ENCODE measurements at regions not wholly inside any gene's neighbourhood (a gene's known extent, or its start where the extent isn't known, plus 50 kb on each side); places are given as distances from the start of the nearest gene placed in this dataset.

DNA sequence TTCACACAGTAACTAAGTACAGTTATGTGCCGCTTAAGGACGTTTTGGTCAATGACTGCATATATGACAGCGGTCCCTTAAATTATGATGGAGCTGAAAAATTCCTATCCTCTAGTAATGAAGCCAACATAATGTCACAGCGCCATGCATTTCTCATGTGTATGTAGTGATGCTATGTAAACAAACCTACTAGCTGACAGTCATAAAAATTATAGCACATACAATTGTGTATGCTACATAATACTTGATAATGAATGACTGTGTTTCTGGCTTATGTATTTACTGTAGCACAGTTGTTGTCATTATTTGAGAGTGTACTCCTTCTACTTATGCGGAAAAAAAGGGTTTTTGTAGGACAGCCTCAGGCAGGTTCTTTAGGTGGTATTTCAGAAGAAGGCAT lies 99.7 kb downstream of the DACT1 start (continued):
- no peak for TF ChIP-seq EZH2phosphoT487 (IDR thresholded peaks at IDR 0.05; ENCODE audit: borderline replicate concordance, low read depth)
- no peak for TF ChIP-seq GABPA (IDR thresholded peaks at IDR 0.05; ENCODE audit: low read depth)
- TF ChIP-seq RCOR1 (IDR thresholded peaks at IDR 0.05; ENCODE audit: low read length): no peak
- no peak for TF ChIP-seq POLR2AphosphoS5 (IDR thresholded peaks at IDR 0.05; ENCODE audit: low read depth, low read length)

DNA sequence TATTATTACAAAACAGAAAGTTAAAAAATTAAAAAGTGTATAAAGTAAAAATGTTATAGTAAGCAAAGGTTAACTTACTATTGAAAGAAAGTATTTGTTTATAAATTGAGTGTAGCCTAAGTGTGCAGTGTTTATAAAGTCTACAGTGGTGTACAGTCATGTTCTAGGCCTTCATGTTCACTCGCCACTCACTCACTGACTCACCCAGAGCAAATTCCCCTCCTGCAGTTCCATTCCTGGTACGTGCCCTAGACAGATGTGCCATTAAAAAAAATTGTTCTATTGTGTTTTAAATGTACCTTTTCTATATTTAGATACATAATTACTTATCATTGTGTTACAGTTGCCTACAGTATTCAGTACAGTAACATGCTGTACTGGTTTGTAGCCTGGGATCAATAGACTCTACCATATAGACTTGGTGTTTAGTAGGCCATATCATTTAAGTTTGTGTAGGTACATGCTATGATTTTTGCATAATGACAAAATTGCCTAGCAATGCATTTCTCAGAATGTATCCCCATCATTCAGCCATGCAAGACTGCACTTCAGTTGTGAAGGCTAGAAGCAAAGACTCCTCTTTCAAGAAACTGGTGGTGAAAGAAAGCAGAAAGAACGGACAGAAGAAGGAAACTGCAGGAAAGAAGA lies 100.6 kb downstream of the DACT1 start:
- Histone ChIP-seq H4K20me1 (ENCODE audit: insufficient read depth) (no peaks in the 10 kb centered on the region), H3K36me3 (replicated peaks in 1 of 2; ENCODE audit: control insufficient read depth in 1 of 2, insufficient read depth in 2 of 2, low read length in 1 of 2) (no peaks in the 10 kb centered on the region), H3K9ac (no peak overlapping the region), H3F3A (replicated peaks; ENCODE audit: insufficient read depth) (peaks cover 10% of the 10 kb centered on the region), H3K27me3 (ENCODE audit: insufficient read depth) (no peaks in the 10 kb centered on the region), H3K27ac (ENCODE audit: low read depth in 2 of 2, low read length in 1 of 2) (peak overlapping the region in 1 of 2 experiments; percentile 82; a peak in 2 of 4 replicates), H3K9me2 (no peaks in the 10 kb centered on the region), H3K79me2 (ENCODE audit: insufficient read depth) (no peaks in the 10 kb centered on the region), H3K4me1 (ENCODE audit: control insufficient read depth in 1 of 2, insufficient read depth in 2 of 2, low read depth in 1 of 2, low read length in 1 of 2) (peaks cover 0 to 15% of the 10 kb centered on the region in 2 experiments; a peak in 2 of 4 replicates), H3K9me3 (no peaks in the 10 kb centered on the region), H3K4me2 (peak overlapping the region; percentile 31; the same call in 1 of the 2 replicates), H3K4me3 (ENCODE audit: low read depth in 2 of 2, low read length in 1 of 2) (no peak overlapping the region), H2AFZ (ENCODE audit: low read depth) (no peak overlapping the region)
- POLR2A ChIA-PET: no interaction called here
- WGBS (ENCODE audit: low lambda C conversion rate): 37% methylated on average over 3 of the region's 3 CpGs
- no peak for DNase-seq
- peak; percentile 74 for TF ChIP-seq MEF2A (IDR thresholded peaks at IDR 0.05; ENCODE audit: borderline replicate concordance, low read depth)
- TF ChIP-seq POLR2AphosphoS5 (IDR thresholded peaks at IDR 0.05; ENCODE audit: low read depth, low read length): peak; percentile 35; the same call in 1 of the 2 replicates
- TF ChIP-seq, protein P1, sequence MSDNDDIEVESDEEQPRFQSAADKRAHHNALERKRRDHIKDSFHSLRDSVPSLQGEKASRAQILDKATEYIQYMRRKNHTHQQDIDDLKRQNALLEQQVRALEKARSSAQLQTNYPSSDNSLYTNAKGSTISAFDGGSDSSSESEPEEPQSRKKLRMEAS (IDR thresholded peaks at IDR 0.05; ENCODE audit: low read depth): 0 out of 2 replicates have a peak, but pooled peaks have one; percentile 14
- TF ChIP-seq TEAD4 (IDR thresholded peaks at IDR 0.05; ENCODE audit: borderline replicate concordance, insufficient read depth): peak; percentile 59; the same call in 1 of the 2 replicates
- TF ChIP-seq CHD2 (IDR thresholded peaks at IDR 0.05; ENCODE audit: low read length, partially characterized antibody): no peak
- TF ChIP-seq JUND (IDR thresholded peaks at IDR 0.05): peak; percentile 81
- TF ChIP-seq EP300 (IDR thresholded peaks at IDR 0.05; ENCODE audit: borderline replicate concordance in 1 of 2, low read depth in 1 of 2, low read length in 1 of 2): peak in 1 of 2 experiments; percentile 68; a peak in 1 of 4 replicates
- TF ChIP-seq, protein P2, sequence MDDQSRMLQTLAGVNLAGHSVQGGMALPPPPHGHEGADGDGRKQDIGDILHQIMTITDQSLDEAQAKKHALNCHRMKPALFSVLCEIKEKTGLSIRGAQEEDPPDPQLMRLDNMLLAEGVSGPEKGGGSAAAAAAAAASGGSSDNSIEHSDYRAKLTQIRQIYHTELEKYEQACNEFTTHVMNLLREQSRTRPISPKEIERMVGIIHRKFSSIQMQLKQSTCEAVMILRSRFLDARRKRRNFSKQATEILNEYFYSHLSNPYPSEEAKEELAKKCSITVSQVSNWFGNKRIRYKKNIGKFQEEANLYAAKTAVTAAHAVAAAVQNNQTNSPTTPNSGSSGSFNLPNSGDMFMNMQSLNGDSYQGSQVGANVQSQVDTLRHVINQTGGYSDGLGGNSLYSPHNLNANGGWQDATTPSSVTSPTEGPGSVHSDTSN (IDR thresholded peaks at IDR 0.05): peak; percentile 56; the same call in 1 of the 2 replicates
- no peak for TF ChIP-seq GATA2 (CRISPR knock-in tag; IDR thresholded peaks at IDR 0.05)
- TF ChIP-seq FOSL2 (IDR thresholded peaks at IDR 0.05; ENCODE audit: borderline replicate concordance, low read depth): peak; percentile 90
- no peak for TF ChIP-seq RAD21 (IDR thresholded peaks at IDR 0.05; ENCODE audit: low read length)
- TF ChIP-seq TCF12 (IDR thresholded peaks at IDR 0.05): peak; percentile 79
- no peak for TF ChIP-seq EZH2phosphoT487 (IDR thresholded peaks at IDR 0.05; ENCODE audit: borderline replicate concordance, low read depth)
- no peak for TF ChIP-seq TAF1 (IDR thresholded peaks at IDR 0.05; ENCODE audit: borderline replicate concordance, low read depth, low read length)
- TF ChIP-seq NFIC (IDR thresholded peaks at IDR 0.05; ENCODE audit: borderline replicate concordance): peak; percentile 30; the same call in 1 of the 2 replicates
- CTCF ChIA-PET: interaction anchor here (0.6 kb wide), 1 partner anchor 353 kb away, joined by 3 read pairs; no protein-coding TSS in a partner anchor
